Calu3 (cell line): ENCODE measurements at regions not wholly inside any gene's neighbourhood (a gene's known extent, or its start where the extent isn't known, plus 50 kb on each side); places are given as distances from the start of the nearest gene placed in this dataset.

Experiments
- BruUV-seq: library from RNA; stranded (reverse); fragments of 400-500 nt; replicated peaks from 2 replicates; lab custom pipeline; 2021; lab: Mats Ljungman, UMichigan
- CTCF ChIA-PET: fragments of 300-600 bp; sonication (Branson Sonifier 250); formaldehyde crosslinking; loops from one replicate; lab custom pipeline; 2022; ENCODE audit warnings: antibody characterized with exemption; lab: Charles Lee
- DNase-seq: peaks from one replicate; pipeline ENCODE4 v3.0.0; 2022
- H3K27ac Mint-ChIP-seq: one replicate; pipeline ENCODE4 v1.8.0; 2022; ENCODE audit warnings: mixed read lengths; ENCODE audit not compliant: unreplicated experiment
- H3K27me3 Mint-ChIP-seq: one replicate; pipeline ENCODE4 v1.8.0; 2022; ENCODE audit warnings: mixed read lengths; ENCODE audit not compliant: unreplicated experiment
- H3K36me3 Mint-ChIP-seq: one replicate; pipeline ENCODE4 v1.8.0; 2022; ENCODE audit warnings: mild to moderate bottlenecking, moderate library complexity, mixed read lengths; ENCODE audit not compliant: insufficient read depth, unreplicated experiment
- H3K4me1 Mint-ChIP-seq: one replicate; pipeline ENCODE4 v1.8.0; 2022; ENCODE audit warnings: mild to moderate bottlenecking, low read depth, mixed read lengths; ENCODE audit not compliant: unreplicated experiment
- H3K4me3 Mint-ChIP-seq: one replicate; pipeline ENCODE4 v1.8.0; 2022; ENCODE audit warnings: mild to moderate bottlenecking, low read depth, moderate library complexity, mixed read lengths; ENCODE audit not compliant: unreplicated experiment
- H3K9me3 Mint-ChIP-seq: one replicate; pipeline ENCODE4 v1.8.0; 2022; ENCODE audit warnings: low read depth, mixed read lengths; ENCODE audit not compliant: unreplicated experiment
- intact Hi-C: fragments of 100-400 bp; cut with micrococcal nuclease; formaldehyde crosslinking; loops from one replicate; pipeline ENCODE4 v1.10.0; 2022; ENCODE audit not compliant: unreplicated experiment
- TF ChIP-seq, protein P1 (sequence below): fragments of 200-600 bp; IDR thresholded peaks from one replicate; pipeline ENCODE4 v1.8.0; 2022; ENCODE audit warnings: antibody characterized with exemption; ENCODE audit not compliant: unreplicated experiment

DNA sequence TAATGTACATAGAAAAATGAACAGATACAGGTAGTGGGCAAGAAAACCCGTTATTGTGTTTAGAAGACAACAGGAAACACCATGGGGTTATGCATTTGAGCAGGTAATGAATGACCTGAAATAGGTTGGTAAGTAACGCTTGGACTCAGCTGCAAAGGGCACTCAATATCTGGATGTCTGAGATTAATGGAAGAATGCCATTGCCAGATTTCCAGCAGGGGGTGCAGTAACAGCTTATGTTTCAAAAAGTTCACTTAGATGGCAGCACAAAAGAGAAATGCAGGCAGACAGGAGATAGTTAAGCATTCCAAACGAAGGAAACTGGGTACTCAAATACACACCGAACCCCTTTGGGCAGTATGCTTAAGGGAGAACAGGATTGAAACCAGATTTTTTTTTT lies 285.5 kb upstream of the VLDLR start:
- no TSS peak for BruUV-seq
- Mint-ChIP-seq H3K36me3 (no peaks in the 10 kb centered on the region), H3K27ac (no peak overlapping the region), H3K4me3 (no peak overlapping the region), H3K9me3 (no peaks in the 10 kb centered on the region), H3K27me3 (no peaks in the 10 kb centered on the region), H3K4me1 (no peaks in the 10 kb centered on the region)
- intact Hi-C loops = no loop called here
- no peak for DNase-seq
- TF ChIP-seq, protein P1, sequence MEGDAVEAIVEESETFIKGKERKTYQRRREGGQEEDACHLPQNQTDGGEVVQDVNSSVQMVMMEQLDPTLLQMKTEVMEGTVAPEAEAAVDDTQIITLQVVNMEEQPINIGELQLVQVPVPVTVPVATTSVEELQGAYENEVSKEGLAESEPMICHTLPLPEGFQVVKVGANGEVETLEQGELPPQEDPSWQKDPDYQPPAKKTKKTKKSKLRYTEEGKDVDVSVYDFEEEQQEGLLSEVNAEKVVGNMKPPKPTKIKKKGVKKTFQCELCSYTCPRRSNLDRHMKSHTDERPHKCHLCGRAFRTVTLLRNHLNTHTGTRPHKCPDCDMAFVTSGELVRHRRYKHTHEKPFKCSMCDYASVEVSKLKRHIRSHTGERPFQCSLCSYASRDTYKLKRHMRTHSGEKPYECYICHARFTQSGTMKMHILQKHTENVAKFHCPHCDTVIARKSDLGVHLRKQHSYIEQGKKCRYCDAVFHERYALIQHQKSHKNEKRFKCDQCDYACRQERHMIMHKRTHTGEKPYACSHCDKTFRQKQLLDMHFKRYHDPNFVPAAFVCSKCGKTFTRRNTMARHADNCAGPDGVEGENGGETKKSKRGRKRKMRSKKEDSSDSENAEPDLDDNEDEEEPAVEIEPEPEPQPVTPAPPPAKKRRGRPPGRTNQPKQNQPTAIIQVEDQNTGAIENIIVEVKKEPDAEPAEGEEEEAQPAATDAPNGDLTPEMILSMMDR = no peak
- CTCF ChIA-PET = no interaction called here

- intact Hi-C loops = no loop called here
- Mint-ChIP-seq H3K4me1 (no peaks in the 10 kb centered on the region), H3K36me3 (no peaks in the 10 kb centered on the region), H3K4me3 (no peak overlapping the region), H3K27me3 (no peaks in the 10 kb centered on the region), H3K9me3 (no peaks in the 10 kb centered on the region), H3K27ac (no peak overlapping the region)
- TF ChIP-seq, protein P1 = no peak
- no peak for DNase-seq
- CTCF ChIA-PET = no interaction called here
- BruUV-seq = no TSS peak
Measured at GRCh38 chr9:2337131-2337530, 284.5 kb upstream of the VLDLR start.

DNA sequence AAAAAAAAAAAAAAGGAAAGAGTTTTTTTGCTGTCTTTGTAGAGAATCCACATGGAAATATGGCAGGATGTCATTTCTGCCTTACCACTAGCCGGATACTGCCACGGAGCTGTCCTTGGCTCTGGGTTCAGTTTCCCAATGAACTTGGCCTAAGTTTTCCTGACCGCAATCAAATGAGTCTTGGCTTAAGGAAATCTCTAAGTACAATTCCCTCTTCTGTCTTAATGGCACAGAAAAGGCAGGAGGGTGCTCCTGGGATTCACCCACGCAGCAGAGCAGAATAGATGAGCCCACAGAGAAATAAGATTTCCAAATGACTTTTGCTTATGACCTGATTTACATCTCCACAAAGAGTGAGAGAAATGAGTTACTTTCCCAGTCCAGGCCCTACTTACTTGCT lies 284.0 kb upstream of the VLDLR start:
- Mint-ChIP-seq H3K27ac (no peak overlapping the region), H3K4me3 (no peak overlapping the region), H3K9me3 (no peaks in the 10 kb centered on the region), H3K27me3 (no peaks in the 10 kb centered on the region), H3K36me3 (no peaks in the 10 kb centered on the region), H3K4me1 (no peaks in the 10 kb centered on the region)
- no TSS peak for BruUV-seq
- DNase-seq = no peak
- CTCF ChIA-PET = interaction anchor here (0.6 kb wide), 1 partner anchor 261 kb away, joined by 3 read pairs; no protein-coding TSS in a partner anchor
- TF ChIP-seq, protein P1 = no peak
- intact Hi-C loops = no loop called here

- Mint-ChIP-seq H3K27ac (no peak overlapping the region), H3K36me3 (no peaks in the 10 kb centered on the region), H3K27me3 (no peaks in the 10 kb centered on the region), H3K4me3 (no peak overlapping the region), H3K9me3 (no peaks in the 10 kb centered on the region), H3K4me1 (no peaks in the 10 kb centered on the region)
- CTCF ChIA-PET = no interaction called here
- no TSS peak for BruUV-seq
- no peak for DNase-seq
- intact Hi-C loops = no loop called here
- TF ChIP-seq, protein P1 = no peak
Measured at GRCh38 chr9:2338777-2339365, 282.7 kb upstream of the VLDLR start.
